ENCODE measurements at regions not wholly inside any gene's neighbourhood (a gene's known extent, or its start where the extent isn't known, plus 50 kb on each side); places are given as distances from the start of the nearest gene placed in this dataset.

DNA sequence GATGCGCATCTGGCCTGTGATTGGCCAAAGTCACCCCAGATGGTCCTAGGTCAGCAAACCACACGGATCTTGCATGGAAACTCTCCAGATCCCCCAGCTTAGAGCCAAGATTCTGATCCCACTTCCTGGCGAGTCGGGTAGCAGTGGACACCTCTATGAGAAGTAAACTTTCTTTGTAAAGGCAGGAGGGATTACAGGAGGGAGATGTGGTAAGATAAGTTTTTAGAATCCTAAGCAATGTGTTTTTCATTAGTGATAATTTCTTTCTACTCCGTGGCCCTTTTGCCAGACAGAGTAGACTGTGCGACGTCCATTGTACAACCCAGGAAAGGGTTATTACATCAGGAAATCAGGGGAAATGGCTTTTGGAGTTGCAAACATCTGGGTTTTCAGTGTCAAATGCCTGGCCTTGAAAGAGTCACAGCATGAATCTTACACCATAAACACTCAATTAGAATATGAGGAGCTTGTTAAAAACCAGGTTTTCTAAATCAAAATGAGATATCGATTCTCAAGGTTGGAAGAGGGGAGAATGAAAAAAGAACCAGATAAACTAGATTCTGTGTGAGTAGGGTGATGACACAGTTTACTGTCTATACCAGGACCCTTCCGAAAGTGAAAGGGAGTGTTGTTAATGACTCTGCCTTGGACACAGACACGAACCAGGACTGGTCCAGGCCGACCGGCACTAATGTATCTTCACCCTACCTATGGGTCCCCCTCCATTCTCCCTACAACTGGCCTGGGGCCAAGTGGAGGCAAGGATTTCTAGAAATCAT is 61.9 kb upstream of the WAC start (continued):
- TF ChIP-seq GTF2F1 (IDR thresholded peaks at IDR 0.05; ENCODE audit: borderline replicate concordance, low read depth, low read length) (no peak), SIX5 (IDR thresholded peaks at IDR 0.05; ENCODE audit: low read depth, low read length) (no peak), JUND (IDR thresholded peaks at IDR 0.05; ENCODE audit: low read length) (no peak), CBX8 (IDR thresholded peaks at IDR 0.05; ENCODE audit: borderline replicate concordance, low read depth, low read length) (no peak), JUN (IDR thresholded peaks at IDR 0.05; ENCODE audit: low read depth, low read length) (no peak), RFX5 (IDR thresholded peaks at IDR 0.05; ENCODE audit: borderline replicate concordance, low read depth, low read length) (no peak), EGR1 (IDR thresholded peaks at IDR 0.05; ENCODE audit: borderline replicate concordance, low read depth, low read length) (no peak)
- TF ChIP-seq, protein P1, sequence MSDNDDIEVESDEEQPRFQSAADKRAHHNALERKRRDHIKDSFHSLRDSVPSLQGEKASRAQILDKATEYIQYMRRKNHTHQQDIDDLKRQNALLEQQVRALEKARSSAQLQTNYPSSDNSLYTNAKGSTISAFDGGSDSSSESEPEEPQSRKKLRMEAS (IDR thresholded peaks at IDR 0.05): no peak

Data from H1 (cell line).